Vagina (tissue), 2 donors: ENCODE measurements at regions not wholly inside any gene's neighbourhood (a gene's known extent, or its start where the extent isn't known, plus 50 kb on each side); places are given as distances from the start of the nearest gene placed in this dataset.

Experiments used
- DNase-seq, 2 donors: peaks; one replicate each; pipeline ENCODE4 v3.0.0-alpha.2; 2017; ENCODE audit errors: extremely low spot score in 2 of 2
- H3K27ac ChIP-seq: fragments of 200-600 bp; sonication (generic); one replicate; pipeline ENCODE4 v1.5.1; 2019
- H3K27me3 ChIP-seq: fragments of 200-600 bp; sonication (generic); one replicate; pipeline ENCODE4 v1.5.1; 2019
- H3K36me3 ChIP-seq, 2 donors: fragments of 200-600 bp; sonication (generic); one replicate each; pipeline ENCODE4 v1.5.1; 2017 to 2019
- H3K4me1 ChIP-seq: fragments of 200-600 bp; sonication (generic); one replicate; pipeline ENCODE4 v1.5.1; 2019
- H3K4me3 ChIP-seq, 2 donors: fragments of 200-600 bp; sonication (generic); 1 replicate in 1 of 2; 2 replicates in 1 of 2; pipeline ENCODE4 v1.5.1; 2016 to 2019
- H3K9me3 ChIP-seq: fragments of 200-600 bp; sonication (generic); one replicate; pipeline ENCODE4 v1.5.1; 2019
- POLR2A ChIP-seq, 2 donors: fragments of 450-650 bp; IDR thresholded peaks; one replicate each; pipeline ENCODE4 v1.6.1; 2017; ENCODE audit warnings: antibody characterized with exemption in 2 of 2, mild to moderate bottlenecking in 2 of 2, moderate library complexity in 2 of 2
- POLR2AphosphoS5 ChIP-seq, 2 donors: sonication (generic); formaldehyde crosslinking; IDR thresholded peaks; one replicate each; pipeline ENCODE4 v1.9.0; 2017; ENCODE audit warnings: antibody characterized with exemption in 2 of 2, mild to moderate bottlenecking in 2 of 2, low read depth in 1 of 2; ENCODE audit not compliant: insufficient read depth in 1 of 2
- intact Hi-C: fragments of 100-400 bp; cut with DNase I; formaldehyde crosslinking; loops from one replicate; pipeline ENCODE4 v1.15.1; 2023
- TF ChIP-seq, protein P1 (sequence below), 3 experiments: fragments of 450-650 bp in 2 of 3; fragments of 200-600 bp in 1 of 3; sonication (generic) in 1 of 3; IDR thresholded peaks; one replicate each; pipeline ENCODE4 v1.5.1; 2017 to 2019; ENCODE audit warnings: antibody characterized with exemption in 3 of 3, mild to moderate bottlenecking in 2 of 3, moderate library complexity in 2 of 3

DNA sequence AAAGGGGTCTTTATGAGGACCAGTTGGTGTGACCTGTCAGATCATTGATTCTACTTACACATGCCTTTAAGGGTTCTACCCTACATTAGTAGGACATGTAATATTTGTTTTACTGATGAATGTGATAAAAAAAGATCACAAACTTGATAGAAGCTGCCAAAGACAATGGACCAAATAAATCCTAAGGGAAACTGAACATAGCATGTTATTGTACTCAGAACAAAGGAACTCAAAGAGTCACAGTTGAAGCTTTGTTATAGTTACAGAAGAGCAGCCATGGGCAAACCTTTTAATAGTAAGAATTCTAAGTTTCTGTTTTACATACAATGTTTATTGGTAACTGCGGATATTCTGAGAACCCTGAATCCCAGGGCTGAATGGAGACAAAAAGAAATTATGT lies 780.1 kb downstream of the SLITRK6 start:
- H3K36me3 ChIP-seq = no peaks in the 10 kb centered on the region
- H3K4me3 ChIP-seq = no peak overlapping the region
- intact Hi-C loops = no loop called here
- H3K27ac ChIP-seq = no peak overlapping the region
- no peaks in the 10 kb centered on the region for H3K27me3 ChIP-seq
- no peaks in the 10 kb centered on the region for H3K9me3 ChIP-seq
- no peaks in the 10 kb centered on the region for H3K4me1 ChIP-seq
- DNase-seq = no peak
- TF ChIP-seq POLR2A (IDR thresholded peaks at IDR 0.05) (no peak), POLR2AphosphoS5 (IDR thresholded peaks at IDR 0.05; ENCODE audit: insufficient read depth in 1 of 2, low read depth in 1 of 2) (no peak)
- TF ChIP-seq, protein P1, sequence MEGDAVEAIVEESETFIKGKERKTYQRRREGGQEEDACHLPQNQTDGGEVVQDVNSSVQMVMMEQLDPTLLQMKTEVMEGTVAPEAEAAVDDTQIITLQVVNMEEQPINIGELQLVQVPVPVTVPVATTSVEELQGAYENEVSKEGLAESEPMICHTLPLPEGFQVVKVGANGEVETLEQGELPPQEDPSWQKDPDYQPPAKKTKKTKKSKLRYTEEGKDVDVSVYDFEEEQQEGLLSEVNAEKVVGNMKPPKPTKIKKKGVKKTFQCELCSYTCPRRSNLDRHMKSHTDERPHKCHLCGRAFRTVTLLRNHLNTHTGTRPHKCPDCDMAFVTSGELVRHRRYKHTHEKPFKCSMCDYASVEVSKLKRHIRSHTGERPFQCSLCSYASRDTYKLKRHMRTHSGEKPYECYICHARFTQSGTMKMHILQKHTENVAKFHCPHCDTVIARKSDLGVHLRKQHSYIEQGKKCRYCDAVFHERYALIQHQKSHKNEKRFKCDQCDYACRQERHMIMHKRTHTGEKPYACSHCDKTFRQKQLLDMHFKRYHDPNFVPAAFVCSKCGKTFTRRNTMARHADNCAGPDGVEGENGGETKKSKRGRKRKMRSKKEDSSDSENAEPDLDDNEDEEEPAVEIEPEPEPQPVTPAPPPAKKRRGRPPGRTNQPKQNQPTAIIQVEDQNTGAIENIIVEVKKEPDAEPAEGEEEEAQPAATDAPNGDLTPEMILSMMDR (IDR thresholded peaks at IDR 0.05) = no peak

DNA sequence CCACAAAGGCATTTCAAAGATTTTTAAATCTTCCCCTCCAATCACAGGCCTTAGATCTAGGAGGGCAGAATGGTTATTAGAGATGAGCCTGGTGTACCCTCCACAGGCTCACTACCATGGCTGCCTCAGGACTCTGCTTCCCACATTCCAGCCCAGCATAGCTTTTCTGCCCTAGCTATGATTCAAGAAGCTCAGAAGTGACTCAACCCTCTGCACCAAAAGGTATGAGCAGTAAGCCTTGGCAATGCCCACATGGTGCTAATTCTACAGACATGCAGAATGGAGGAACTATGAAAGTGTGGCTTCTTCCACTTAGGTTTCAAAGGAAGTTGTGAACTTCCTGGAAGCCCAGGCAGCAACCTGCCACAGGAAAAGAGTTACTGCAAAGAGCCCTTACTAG lies 786.2 kb downstream of the SLITRK6 start:
- intact Hi-C loops = no loop called here
- H3K36me3 ChIP-seq = no peaks in the 10 kb centered on the region
- no peak overlapping the region for H3K27ac ChIP-seq
- H3K4me3 ChIP-seq = no peak overlapping the region
- H3K27me3 ChIP-seq = no peaks in the 10 kb centered on the region
- H3K4me1 ChIP-seq = no peaks in the 10 kb centered on the region
- TF ChIP-seq POLR2A (IDR thresholded peaks at IDR 0.05) (no peak), POLR2AphosphoS5 (IDR thresholded peaks at IDR 0.05; ENCODE audit: insufficient read depth in 1 of 2, low read depth in 1 of 2) (no peak)
- TF ChIP-seq, protein P1 (IDR thresholded peaks at IDR 0.05) = no peak
- no peaks in the 10 kb centered on the region for H3K9me3 ChIP-seq
- DNase-seq = no peak

DNA sequence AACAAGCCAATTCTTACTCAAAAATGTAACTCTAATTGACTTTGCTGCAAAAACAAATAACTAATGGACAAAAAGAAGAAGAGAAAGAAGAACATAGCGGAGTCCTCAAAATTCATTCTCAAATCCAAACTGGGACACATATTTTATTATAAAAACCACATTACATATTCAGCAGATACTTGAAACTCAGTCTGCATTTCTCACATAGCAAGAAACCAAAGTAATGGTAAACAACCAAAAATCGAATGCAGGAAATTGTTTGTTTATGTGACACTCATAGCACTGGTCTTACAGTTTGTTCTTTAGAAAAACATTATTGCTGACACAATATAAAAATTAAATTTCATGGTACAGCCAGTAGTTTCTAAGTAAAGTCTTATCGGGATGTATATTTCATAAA lies 789.8 kb downstream of the SLITRK6 start:
- Histone ChIP-seq H3K27me3 (no peaks in the 10 kb centered on the region), H3K36me3 (no peaks in the 10 kb centered on the region), H3K27ac (no peak overlapping the region), H3K9me3 (no peaks in the 10 kb centered on the region), H3K4me1 (no peaks in the 10 kb centered on the region), H3K4me3 (no peak overlapping the region)
- no peak for DNase-seq
- intact Hi-C loops = no loop called here
- TF ChIP-seq, protein P1 (IDR thresholded peaks at IDR 0.05) = no peak
- TF ChIP-seq POLR2AphosphoS5 (IDR thresholded peaks at IDR 0.05; ENCODE audit: insufficient read depth in 1 of 2, low read depth in 1 of 2) (no peak), POLR2A (IDR thresholded peaks at IDR 0.05) (no peak)

DNA sequence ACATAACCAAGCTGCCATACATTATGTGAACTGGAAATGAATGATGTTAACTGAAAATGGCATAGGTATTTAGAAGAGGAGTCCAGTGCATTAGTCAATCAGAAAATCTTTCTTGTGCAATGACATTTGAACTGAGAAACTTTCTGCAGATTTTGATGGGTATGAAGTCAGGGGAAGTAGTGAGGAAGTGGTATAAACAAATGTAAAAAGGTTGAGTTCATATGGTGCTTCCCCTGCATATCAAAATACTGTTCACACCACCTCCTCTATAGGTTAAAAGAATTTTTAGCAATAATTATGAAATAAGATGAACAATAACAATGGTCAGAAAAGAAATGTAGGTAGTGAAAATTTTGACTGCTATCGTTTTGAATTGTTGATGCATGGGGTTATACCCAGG lies 800.0 kb downstream of the SLITRK6 start:
- H3K4me1 ChIP-seq = no peaks in the 10 kb centered on the region
- no peaks in the 10 kb centered on the region for H3K36me3 ChIP-seq
- no peak for DNase-seq
- intact Hi-C loops = no loop called here
- no peaks in the 10 kb centered on the region for H3K27me3 ChIP-seq
- TF ChIP-seq, protein P1 (IDR thresholded peaks at IDR 0.05) = no peak
- TF ChIP-seq POLR2AphosphoS5 (IDR thresholded peaks at IDR 0.05; ENCODE audit: insufficient read depth in 1 of 2, low read depth in 1 of 2) (no peak), POLR2A (IDR thresholded peaks at IDR 0.05) (no peak)
- H3K27ac ChIP-seq = no peak overlapping the region
- no peak overlapping the region for H3K4me3 ChIP-seq
- no peaks in the 10 kb centered on the region for H3K9me3 ChIP-seq

DNA sequence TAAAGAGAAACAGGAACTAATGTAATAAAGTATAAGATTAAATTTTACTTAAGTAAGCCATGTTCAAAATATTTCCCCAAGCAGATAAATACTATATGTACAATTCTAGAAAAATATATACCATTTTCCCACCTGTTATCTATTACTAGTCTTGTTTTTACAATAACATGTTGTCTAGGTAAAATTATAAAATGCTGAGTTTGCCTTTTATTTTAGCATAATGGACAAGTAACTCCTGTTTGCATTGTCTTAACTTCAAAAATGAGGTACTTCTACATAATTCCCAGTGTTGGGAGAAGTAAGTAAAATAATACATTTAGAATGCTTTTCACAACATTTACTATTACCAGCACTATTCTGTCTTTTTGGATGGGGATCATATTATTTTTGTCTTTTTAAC lies 800.5 kb downstream of the SLITRK6 start:
- intact Hi-C loops = no loop called here
- TF ChIP-seq POLR2AphosphoS5 (IDR thresholded peaks at IDR 0.05; ENCODE audit: insufficient read depth in 1 of 2, low read depth in 1 of 2) (no peak), POLR2A (IDR thresholded peaks at IDR 0.05) (no peak)
- TF ChIP-seq, protein P1 (IDR thresholded peaks at IDR 0.05) = no peak

More for the DNA sequence above, 800.5 kb downstream of the SLITRK6 start:
- H3K9me3 ChIP-seq = no peaks in the 10 kb centered on the region
- no peaks in the 10 kb centered on the region for H3K4me1 ChIP-seq
- no peak overlapping the region for H3K4me3 ChIP-seq
- H3K36me3 ChIP-seq = no peaks in the 10 kb centered on the region
- no peak overlapping the region for H3K27ac ChIP-seq
- no peak for DNase-seq
- no peaks in the 10 kb centered on the region for H3K27me3 ChIP-seq
